ENCODE measurements at regions not wholly inside any gene's neighbourhood (a gene's known extent, or its start where the extent isn't known, plus 50 kb on each side); places are given as distances from the start of the nearest gene placed in this dataset.
A peak's percentile ranks its signal among the peaks of the same experiment; 100 is the strongest.
"Not testable (repeated sequence)": the region's sequence is repeated elsewhere in the genome, so short reads cannot be mapped to it uniquely, and the experiment has no call there.

GRCh38 chr1:143694085-143694484, 277.7 kb downstream of the FAM72C start:
- no peak for DNase-seq (ENCODE audit: low spot score)

GRCh38 chr1:143691971-143692529, 279.7 kb downstream of the FAM72C start:
- DNase-seq (ENCODE audit: low spot score) = no peak

- peak; percentile 11 for DNase-seq (ENCODE audit: low spot score)
Observed at GRCh38 chr1:143691400-143691891, 280.3 kb downstream of the FAM72C start.

- DNase-seq (ENCODE audit: low spot score) = no peak
Observed at GRCh38 chr1:143689781-143690180, 282.0 kb downstream of the FAM72C start.

- no peak for DNase-seq (ENCODE audit: low spot score)
Observed at GRCh38 chr1:143680304-143680703, 291.5 kb downstream of the FAM72C start.

- no peak for DNase-seq (ENCODE audit: low spot score)
Observed at GRCh38 chr1:143672983-143673382, 298.8 kb downstream of the FAM72C start.

GRCh38 chr1:143667730-143668129, 304.1 kb downstream of the FAM72C start:
- DNase-seq (ENCODE audit: low spot score) = no peak

- DNase-seq (ENCODE audit: low spot score) = no peak
Observed at GRCh38 chr1:143666851-143667250, 304.9 kb downstream of the FAM72C start.

GRCh38 chr1:143665606-143666005, 306.2 kb downstream of the FAM72C start:
- DNase-seq (ENCODE audit: low spot score) = peak; percentile 70

GRCh38 chr1:143663056-143663455, 308.7 kb downstream of the FAM72C start:
- DNase-seq (ENCODE audit: low spot score) = not testable (repeated sequence)

GRCh38 chr1:143661418-143662101, 310.2 kb downstream of the FAM72C start:
- no peak for DNase-seq (ENCODE audit: low spot score)

GRCh38 chr1:143660354-143660941, 311.3 kb downstream of the FAM72C start:
- DNase-seq (ENCODE audit: low spot score) = no peak

- DNase-seq (ENCODE audit: low spot score) = no peak
Observed at GRCh38 chr1:143653429-143653802, 318.4 kb downstream of the FAM72C start.

- no peak for DNase-seq (ENCODE audit: low spot score)
Observed at GRCh38 chr1:143652744-143653428, 318.9 kb downstream of the FAM72C start.

- DNase-seq (ENCODE audit: low spot score) = no peak
Observed at GRCh38 chr1:143652187-143652586, 319.6 kb downstream of the FAM72C start.

- no peak for DNase-seq (ENCODE audit: low spot score)
Observed at GRCh38 chr1:143651350-143651992, 320.3 kb downstream of the FAM72C start.

GRCh38 chr1:143644035-143644434, 327.8 kb downstream of the FAM72C start:
- DNase-seq (ENCODE audit: low spot score) = not testable (repeated sequence)

- DNase-seq (ENCODE audit: low spot score) = no peak
Observed at GRCh38 chr1:143643148-143643885, 328.5 kb downstream of the FAM72C start.

- peak; percentile 61 for DNase-seq (ENCODE audit: low spot score)
Observed at GRCh38 chr1:143625886-143626285, 345.9 kb downstream of the FAM72C start.

GRCh38 chr1:143619851-143620250, 351.9 kb downstream of the FAM72C start:
- no peak for DNase-seq (ENCODE audit: low spot score)

- no peak for DNase-seq (ENCODE audit: low spot score)
Observed at GRCh38 chr1:143611159-143611558, 360.6 kb downstream of the FAM72C start.

GRCh38 chr1:143610196-143610595, 361.6 kb downstream of the FAM72C start:
- no peak for DNase-seq (ENCODE audit: low spot score)

All from pons (tissue), 1 donor.